ENCODE measurements at regions not wholly inside any gene's neighbourhood (a gene's known extent, or its start where the extent isn't known, plus 50 kb on each side); places are given as distances from the start of the nearest gene placed in this dataset.

- Histone ChIP-seq H3K9me3 (ENCODE audit: low read length) (no peaks in the 10 kb centered on the region), H3K4me2 (ENCODE audit: low read length) (no peak overlapping the region), H3F3A (ENCODE audit: insufficient read depth, low read length, poor library complexity, severe bottlenecking) (no peaks in the 10 kb centered on the region), H3K36me3 (ENCODE audit: insufficient read depth, low read length) (no peaks in the 10 kb centered on the region), H4K20me1 (ENCODE audit: insufficient read depth) (no peaks in the 10 kb centered on the region), H3K4me3 (ENCODE audit: low read length) (no peak overlapping the region), H3K9ac (ENCODE audit: low read length) (no peak overlapping the region), H2AFZ (ENCODE audit: low read depth, low read length) (no peak overlapping the region), H3K27me3 (ENCODE audit: insufficient read depth, low read depth, low read length) (no peaks in the 10 kb centered on the region), H3K9me2 (ENCODE audit: insufficient read depth, low read length) (no peaks in the 10 kb centered on the region), H3K27ac (ENCODE audit: low read length) (no peak overlapping the region), H3K79me2 (replicated peaks; ENCODE audit: insufficient read depth, low read length) (no peaks in the 10 kb centered on the region)
- no peak for TF ChIP-seq EP300 (conservative IDR thresholded peaks at IDR 0.05; ENCODE audit: poor library complexity, severe bottlenecking)
- no peak for TF ChIP-seq SMC3 (conservative IDR thresholded peaks at IDR 0.05; ENCODE audit: poor library complexity)
- no peak for TF ChIP-seq REST (IDR thresholded peaks at IDR 0.05; ENCODE audit: borderline replicate concordance)
- no peak for TF ChIP-seq RAD21 (conservative IDR thresholded peaks at IDR 0.05)
- no peak for TF ChIP-seq POLR2AphosphoS5 (IDR thresholded peaks at IDR 0.05)
- no peak for TF ChIP-seq TAF1 (IDR thresholded peaks at IDR 0.05; ENCODE audit: low read depth)
- TF ChIP-seq CTCF (IDR thresholded peaks at IDR 0.05; ENCODE audit: poor library complexity, severe bottlenecking), result no peak
- TF ChIP-seq EZH2 (IDR thresholded peaks at IDR 0.05; ENCODE audit: borderline replicate concordance, insufficient read depth, low read length, poor library complexity, severe bottlenecking), result no peak
- TF ChIP-seq MXI1 (conservative IDR thresholded peaks at IDR 0.05; ENCODE audit: poor library complexity, severe bottlenecking), result no peak
Measured at GRCh38 chr5:117417501-117417900, 842.9 kb upstream of the SEMA6A start.

GRCh38 chr5:117414926-117415325 lies 840.3 kb upstream of the SEMA6A start:
- H3F3A ChIP-seq (ENCODE audit: insufficient read depth, low read length, poor library complexity, severe bottlenecking), result no peaks in the 10 kb centered on the region
- H3K9me3 ChIP-seq (ENCODE audit: low read length), result no peaks in the 10 kb centered on the region
- H2AFZ ChIP-seq (ENCODE audit: low read depth, low read length), result no peak overlapping the region
- no peaks in the 10 kb centered on the region for H3K27me3 ChIP-seq (ENCODE audit: insufficient read depth, low read depth, low read length)
- H4K20me1 ChIP-seq (ENCODE audit: insufficient read depth), result no peaks in the 10 kb centered on the region
- no peaks in the 10 kb centered on the region for H3K79me2 ChIP-seq (replicated peaks; ENCODE audit: insufficient read depth, low read length)
- no peaks in the 10 kb centered on the region for H3K36me3 ChIP-seq (ENCODE audit: insufficient read depth, low read length)
- H3K9me2 ChIP-seq (ENCODE audit: insufficient read depth, low read length), result no peaks in the 10 kb centered on the region
- no peak for TF ChIP-seq SMC3 (conservative IDR thresholded peaks at IDR 0.05; ENCODE audit: poor library complexity)
- no peak for TF ChIP-seq EP300 (conservative IDR thresholded peaks at IDR 0.05; ENCODE audit: poor library complexity, severe bottlenecking)
- no peak for TF ChIP-seq CTCF (IDR thresholded peaks at IDR 0.05; ENCODE audit: poor library complexity, severe bottlenecking)
- no peak for TF ChIP-seq REST (IDR thresholded peaks at IDR 0.05; ENCODE audit: borderline replicate concordance)
- TF ChIP-seq RAD21 (conservative IDR thresholded peaks at IDR 0.05), result no peak
- no peak for TF ChIP-seq EZH2 (IDR thresholded peaks at IDR 0.05; ENCODE audit: borderline replicate concordance, insufficient read depth, low read length, poor library complexity, severe bottlenecking)
- no peak for TF ChIP-seq MXI1 (conservative IDR thresholded peaks at IDR 0.05; ENCODE audit: poor library complexity, severe bottlenecking)
- no peak for TF ChIP-seq POLR2AphosphoS5 (IDR thresholded peaks at IDR 0.05)
- no peak for TF ChIP-seq TAF1 (IDR thresholded peaks at IDR 0.05; ENCODE audit: low read depth)
- no peak overlapping the region for H3K27ac ChIP-seq (ENCODE audit: low read length)
- no peak overlapping the region for H3K4me2 ChIP-seq (ENCODE audit: low read length)
- no peak overlapping the region for H3K4me3 ChIP-seq (ENCODE audit: low read length)
- no peak overlapping the region for H3K9ac ChIP-seq (ENCODE audit: low read length)
